GM12865 (cell line): ENCODE measurements at regions not wholly inside any gene's neighbourhood (a gene's known extent, or its start where the extent isn't known, plus 50 kb on each side); places are given as distances from the start of the nearest gene placed in this dataset.

ENCODE experiments used
- DNase-seq: peaks from one replicate; pipeline ENCODE4 v3.0.0; 2010; ENCODE audit warnings: low read depth
- H3K4me3 ChIP-seq: 2 replicates; pipeline ENCODE4 v1.5.1; 2011; ENCODE audit warnings: mild to moderate bottlenecking, low read depth, low read length, control low read depth
- TF ChIP-seq, protein P1 (sequence below): IDR thresholded peaks from 2 replicates; pipeline ENCODE4 v1.5.1; 2011; ENCODE audit warnings: low read length, control low read depth, low read depth, inconsistent platforms; ENCODE audit not compliant: insufficient read depth; ENCODE audit errors: missing control alignments

DNA sequence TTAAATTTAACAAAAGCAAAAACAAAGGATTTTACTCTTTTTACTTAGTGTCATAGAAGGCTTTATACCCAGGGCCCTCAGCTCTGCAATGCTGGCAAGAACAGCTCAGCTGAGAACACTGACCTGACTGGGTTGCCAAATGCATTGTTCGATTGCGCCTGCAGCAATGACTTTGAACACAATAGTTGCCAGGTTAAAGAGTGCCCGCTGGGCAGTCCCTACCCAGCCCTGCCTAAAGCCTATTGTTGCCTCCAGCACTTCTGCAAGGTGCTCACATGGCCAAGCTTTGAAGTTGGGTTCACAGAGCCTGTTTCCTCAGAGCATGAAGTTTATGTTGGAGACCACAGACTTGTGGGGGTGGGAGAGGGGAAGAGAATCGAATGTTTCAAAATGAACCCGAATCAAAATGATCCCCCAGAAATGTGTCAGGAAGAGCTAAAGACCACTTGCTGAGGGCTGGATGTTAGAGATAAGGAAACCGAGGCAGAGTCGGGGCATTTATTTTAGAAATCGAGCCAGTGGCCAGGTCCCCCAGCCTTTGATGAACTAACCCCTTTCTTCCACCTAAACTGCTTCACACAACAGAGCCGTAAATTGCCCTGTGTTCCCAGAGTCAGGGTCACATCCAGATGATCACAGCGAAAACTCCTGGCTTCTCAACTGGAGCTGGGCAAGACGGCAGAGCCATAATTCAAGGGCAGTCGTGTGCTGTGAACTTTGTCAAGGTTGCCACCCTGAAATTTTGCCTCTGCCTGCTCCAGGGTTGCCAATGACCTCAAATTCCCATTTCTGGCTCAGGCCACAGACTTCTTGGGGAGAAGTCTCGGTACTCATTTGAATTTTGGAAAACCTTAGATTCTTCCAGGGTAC lies 55.0 kb downstream of the FOXA2 start:
- no peak for DNase-seq
- no peak overlapping the region for H3K4me3 ChIP-seq
- TF ChIP-seq, protein P1, sequence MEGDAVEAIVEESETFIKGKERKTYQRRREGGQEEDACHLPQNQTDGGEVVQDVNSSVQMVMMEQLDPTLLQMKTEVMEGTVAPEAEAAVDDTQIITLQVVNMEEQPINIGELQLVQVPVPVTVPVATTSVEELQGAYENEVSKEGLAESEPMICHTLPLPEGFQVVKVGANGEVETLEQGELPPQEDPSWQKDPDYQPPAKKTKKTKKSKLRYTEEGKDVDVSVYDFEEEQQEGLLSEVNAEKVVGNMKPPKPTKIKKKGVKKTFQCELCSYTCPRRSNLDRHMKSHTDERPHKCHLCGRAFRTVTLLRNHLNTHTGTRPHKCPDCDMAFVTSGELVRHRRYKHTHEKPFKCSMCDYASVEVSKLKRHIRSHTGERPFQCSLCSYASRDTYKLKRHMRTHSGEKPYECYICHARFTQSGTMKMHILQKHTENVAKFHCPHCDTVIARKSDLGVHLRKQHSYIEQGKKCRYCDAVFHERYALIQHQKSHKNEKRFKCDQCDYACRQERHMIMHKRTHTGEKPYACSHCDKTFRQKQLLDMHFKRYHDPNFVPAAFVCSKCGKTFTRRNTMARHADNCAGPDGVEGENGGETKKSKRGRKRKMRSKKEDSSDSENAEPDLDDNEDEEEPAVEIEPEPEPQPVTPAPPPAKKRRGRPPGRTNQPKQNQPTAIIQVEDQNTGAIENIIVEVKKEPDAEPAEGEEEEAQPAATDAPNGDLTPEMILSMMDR: no peak

DNA sequence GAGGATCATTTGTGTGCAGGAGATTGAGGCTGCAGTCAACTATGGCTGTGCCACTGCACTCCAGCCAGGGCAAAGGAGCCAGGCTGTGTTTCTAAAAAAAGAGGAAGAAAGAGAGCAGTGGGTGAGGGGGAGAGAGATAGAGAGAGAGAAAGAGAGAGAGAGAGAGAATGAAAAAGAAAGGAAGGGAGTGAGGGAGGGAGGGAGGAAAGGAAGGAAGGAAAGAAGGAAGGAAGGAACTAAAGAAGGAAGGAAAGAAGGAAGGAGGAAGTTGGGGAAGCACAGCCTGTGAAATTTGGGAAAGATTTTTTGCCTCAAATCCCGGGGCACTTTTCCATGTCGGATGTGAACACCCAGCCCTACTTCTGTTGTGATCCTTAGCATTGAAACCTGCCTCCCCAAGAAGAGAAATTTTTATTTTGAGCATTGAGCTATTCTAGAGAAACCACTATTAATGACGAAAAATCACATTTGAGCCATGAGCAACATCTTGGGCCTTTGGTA lies 57.8 kb downstream of the FOXA2 start:
- no peak for DNase-seq
- H3K4me3 ChIP-seq: no peak overlapping the region
- TF ChIP-seq, protein P1: no peak

DNA sequence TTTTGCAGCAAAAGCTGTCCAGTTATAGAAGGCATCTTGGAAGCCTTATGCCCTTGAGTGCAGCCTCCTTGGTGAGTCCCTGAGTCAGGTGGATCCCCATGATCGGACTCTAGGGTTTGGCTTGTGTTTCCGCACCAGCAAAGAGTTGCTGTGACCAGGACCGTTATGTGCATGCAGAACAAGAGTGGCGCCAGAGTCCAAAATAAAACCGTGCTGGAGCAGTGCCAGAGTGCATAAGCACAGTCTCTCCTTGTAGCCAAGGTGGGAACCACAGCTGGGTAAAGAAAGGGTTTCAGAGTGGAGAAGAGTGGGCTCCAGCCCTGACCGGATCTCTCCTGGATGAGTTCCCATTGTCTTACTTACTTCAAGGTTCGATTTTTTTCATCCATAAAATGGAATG lies 58.6 kb downstream of the FOXA2 start:
- H3K4me3 ChIP-seq: no peak overlapping the region
- no peak for DNase-seq
- TF ChIP-seq, protein P1: no peak

DNA sequence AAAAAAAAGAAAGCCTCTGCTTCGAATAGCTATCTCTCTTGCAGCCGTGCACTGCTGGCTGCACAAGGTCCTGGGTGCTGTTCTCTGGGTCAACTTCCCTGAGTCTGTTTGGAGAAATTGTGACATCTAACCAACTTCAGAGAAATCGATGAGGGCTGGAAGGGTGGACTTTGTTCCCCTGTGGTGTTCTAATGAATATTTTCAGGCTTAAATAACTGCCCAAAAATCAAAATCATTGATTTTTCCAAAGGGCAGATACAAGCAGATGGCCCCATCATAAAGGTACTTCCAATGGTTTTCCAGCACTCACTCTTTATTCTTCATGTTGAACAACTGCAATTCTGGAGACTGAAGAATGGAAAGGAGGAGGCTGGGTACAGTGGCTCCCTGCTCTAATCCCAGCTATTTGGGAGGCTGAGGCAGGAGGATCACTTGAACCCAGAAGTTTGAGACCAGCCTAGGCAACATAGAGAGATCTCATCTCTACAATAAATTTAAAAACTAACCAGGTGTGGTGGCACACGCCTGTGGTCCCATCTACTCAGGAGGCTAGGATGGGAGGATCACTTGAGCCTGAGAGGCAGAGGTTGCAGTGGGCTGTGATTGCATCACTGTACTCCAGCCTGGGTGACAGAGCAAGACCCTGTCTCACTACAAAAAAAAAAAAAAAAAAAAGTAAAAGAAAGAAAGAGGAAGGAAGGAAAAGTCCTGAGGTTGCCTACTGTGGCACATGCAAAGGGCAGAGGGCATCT lies 59.1 kb downstream of the FOXA2 start:
- no peak overlapping the region for H3K4me3 ChIP-seq
- TF ChIP-seq, protein P1: no peak
- no peak for DNase-seq

DNA sequence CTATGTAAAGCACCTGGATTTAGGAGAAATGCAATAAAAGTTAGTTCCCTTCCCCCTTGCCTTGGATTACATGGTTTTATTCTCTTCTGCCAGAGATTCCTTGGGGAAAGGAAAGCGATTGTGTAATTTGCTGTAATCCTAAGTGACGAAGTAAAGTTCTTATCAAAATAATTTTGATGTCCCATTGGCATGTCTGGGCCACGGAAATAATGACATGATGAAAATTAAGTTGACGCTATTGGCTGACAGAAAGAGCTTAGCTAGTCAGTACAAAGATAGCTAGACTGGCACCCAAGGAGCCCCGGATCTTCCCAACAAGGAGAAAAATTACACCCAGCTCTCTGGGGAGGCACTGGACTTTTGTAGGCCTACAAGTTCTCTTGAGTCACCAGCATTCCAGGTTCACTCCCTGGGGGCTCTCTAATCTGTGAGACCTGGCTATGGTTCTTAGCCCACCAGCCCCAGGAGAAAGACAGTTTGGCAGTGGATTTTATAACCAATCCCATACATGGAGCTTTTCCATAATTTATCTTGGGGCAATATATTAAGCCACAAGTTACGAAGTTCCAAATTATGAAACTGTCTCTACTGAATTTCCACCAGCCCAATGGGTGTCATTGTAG lies 59.9 kb downstream of the FOXA2 start:
- TF ChIP-seq, protein P1: no peak
- DNase-seq: no peak

DNA sequence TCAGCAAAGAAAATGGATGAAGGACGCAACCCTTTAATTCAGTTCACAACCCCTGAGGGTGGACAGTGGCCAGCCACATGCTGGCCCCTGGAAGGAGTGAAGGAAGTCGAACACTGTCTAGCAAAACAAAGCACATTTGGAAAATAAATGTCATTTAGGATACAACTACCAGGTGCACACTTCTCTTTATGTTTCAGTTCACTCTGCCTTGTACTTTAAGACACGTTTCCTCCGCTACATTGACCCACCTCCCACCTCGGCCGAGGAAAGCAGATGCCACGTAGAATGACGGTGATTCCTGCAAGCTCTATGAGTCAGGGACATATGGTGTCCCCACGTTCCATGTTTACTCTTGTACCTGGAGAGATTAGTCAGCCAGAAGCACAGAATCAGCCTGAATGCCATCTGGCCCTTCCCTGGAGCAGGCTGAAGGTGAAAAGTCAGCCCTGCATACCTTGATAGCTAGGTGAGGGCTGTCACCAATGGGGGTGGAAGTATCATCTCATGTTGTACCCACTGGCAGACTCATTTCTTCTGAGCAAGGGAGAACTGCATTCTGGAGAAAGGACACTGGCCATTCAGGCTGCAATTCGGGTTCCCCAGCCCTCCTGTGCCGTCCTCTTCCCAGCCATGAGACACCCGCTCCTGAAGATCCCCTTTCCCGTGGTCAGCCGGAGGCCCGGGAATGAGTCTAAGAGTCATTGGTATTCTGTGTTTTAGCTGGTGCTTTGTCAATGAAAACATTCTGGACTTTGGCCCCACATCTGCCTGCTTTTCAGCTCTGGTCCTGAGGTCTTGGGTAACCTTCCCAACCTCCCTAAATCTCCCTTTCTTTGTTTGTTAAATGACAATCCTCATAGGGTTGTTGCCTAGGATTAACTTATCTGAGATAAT lies 60.6 kb downstream of the FOXA2 start:
- no peak for DNase-seq
- H3K4me3 ChIP-seq: no peak overlapping the region
- TF ChIP-seq, protein P1: no peak

More for the DNA sequence above, 59.9 kb downstream of the FOXA2 start:
- no peak overlapping the region for H3K4me3 ChIP-seq
